ENCODE measurements at regions not wholly inside any gene's neighbourhood (a gene's known extent, or its start where the extent isn't known, plus 50 kb on each side); places are given as distances from the start of the nearest gene placed in this dataset.

DNA sequence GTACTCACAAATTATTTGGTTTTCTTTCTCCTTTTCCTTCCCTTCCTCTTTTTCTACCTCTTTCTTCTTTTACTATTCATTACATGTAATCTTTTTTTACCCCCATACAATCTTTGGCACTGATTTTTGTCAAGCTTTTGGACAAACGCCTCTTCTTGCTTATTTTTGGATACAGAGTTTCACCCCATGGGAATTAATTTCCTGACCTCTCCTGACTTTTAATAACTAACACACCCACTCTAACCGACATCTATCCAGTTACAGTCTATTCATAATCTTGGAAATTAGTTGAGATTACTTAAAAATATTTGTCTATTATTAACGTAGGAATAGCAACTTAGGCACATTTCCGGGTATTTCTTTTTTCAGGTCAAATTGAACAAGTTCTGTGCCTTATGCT lies 101.2 kb downstream of the HDGFL1 start:
- no peak for DNase-seq

DNA sequence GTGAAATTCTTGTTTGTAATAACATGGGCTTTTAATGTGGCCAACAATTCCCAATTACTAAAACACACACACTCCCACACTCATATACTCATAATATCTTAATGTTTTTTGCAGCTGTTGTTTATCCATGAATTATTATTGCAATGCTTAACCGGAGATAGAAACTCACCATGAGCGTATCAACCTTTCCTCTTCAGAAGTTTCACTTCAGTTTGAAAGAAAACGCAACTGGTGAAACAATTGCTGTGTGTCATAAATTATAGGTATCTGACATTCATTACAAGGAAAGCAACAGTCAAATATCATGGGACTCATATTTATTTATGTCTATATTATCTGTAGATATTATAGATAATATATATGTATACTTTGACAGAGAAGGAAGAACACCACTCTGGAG lies 104.1 kb downstream of the HDGFL1 start:
- DNase-seq = no peak

DNA sequence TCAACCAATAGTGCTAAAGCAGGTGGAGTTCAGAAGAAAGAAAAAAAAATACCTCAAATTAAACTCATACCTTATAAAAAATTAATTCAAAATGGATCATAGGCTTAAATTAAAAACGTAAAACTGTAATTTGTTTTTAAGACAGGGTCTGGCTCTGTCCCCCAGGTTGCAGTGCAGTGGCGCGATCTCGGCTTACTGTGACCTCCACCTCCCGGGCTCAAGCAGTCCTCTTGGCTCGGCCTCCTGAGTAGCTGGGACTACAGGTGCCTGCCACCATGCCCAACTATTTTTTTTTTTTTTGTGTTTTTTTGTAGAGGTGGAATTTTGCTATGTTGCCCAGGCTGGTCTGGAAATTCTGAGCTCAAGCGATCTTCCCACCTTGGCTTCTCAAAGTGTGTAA lies 111.6 kb downstream of the HDGFL1 start:
- no peak for DNase-seq

DNA sequence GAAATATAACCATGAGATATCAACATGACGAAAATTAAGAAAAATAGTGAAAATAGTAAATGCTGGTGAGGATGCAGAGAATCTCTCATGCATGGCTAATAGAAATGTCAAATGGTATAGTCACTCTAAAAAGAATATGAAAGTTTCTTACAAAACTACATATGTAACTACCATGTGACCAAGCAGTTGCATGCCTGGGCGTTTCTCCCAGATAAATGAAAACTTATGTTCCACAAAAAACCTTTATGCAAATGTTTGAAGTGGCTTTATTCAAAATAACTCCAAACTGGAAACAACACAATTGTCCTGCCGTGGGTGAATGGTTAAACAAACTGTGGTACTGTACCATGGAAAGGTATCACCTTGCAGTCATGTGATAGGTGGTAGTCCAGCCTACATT lies 112.4 kb downstream of the HDGFL1 start:
- no peak for DNase-seq

DNA sequence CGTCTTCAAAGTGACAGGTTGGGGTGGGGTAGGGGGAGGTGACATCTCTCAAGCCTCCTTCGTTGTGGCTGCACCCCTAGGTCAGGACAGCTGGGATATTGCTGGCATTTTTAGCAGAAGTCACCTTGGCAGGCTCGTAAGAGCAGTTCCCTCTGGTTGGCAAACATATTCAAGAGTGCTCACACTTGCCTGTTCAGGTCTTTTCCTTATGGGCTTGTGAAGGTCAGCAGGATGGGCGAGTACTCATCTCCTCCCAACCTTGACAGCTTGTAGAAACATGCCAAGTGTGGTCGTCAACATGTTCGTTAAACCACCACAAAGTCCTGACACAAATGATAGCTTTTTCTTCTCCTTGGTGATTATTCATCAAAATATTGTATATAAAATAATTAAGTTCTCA lies 113.6 kb downstream of the HDGFL1 start:
- DNase-seq = no peak

DNA sequence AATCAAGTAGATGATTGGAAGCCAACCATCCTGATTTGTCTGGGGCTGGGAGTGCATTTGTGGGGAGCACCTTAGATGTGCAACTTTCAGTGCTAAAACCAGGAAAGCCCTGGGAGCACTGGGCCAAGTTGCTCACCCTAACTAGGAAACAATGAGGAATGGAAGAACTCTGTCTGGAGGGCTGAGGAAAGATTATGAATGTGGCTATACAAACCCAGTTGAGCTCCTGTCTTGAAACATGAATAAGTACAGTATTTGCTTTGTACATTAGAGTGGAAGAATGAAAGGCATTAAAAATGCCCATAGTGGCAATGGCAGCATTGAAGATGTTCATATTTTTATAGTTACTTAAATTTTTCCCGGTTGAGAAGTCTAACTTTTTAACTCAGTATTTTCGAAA lies 121.1 kb downstream of the HDGFL1 start:
- DNase-seq = no peak

DNA sequence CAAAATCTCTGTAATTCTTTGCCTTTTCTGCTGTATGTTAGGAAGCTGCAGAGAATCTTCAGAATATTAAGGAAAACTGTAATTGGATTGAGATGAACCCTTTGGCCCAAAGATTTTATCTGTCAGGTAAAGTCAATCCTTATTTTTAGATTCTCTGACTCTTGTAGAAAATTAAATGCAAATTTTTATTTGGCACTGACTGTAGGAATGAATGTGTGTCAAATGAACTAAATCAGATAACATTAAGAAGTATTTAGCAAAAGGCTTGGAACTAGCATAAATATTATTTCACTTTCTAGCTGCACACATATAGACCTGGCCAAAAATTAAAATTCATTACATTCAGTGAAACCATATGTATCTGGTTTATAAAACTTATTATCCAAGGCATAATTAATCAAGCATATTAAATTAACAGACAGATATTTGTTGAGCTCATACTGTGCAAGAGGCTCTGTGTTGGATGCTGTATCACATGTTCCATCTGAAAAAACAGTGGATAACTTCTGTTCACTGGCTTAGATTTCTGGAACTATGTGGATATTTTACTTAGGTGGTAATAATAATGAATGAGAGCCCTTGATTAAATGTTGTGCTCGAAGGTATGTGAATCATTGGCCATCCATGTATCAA lies 124.8 kb downstream of the HDGFL1 start:
- DNase-seq = no peak

DNA sequence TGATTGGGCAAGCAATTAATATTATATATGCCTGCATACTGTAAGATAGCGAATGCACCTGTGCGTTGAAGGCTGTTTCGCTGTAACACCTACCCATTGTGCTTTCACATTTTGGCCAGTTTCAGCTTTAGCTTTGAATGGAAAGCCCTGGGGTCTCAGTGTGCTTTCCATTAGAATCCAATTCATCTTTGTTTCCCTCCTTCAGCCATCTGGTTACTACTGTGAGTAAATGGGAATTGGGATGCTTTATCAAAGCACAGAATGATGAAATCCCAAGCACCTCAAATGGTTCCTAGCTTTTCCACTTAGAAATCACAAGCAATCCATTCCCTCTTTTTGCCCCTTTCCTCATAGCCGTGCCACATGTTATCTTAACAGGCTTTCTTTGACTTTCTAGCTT lies 127.1 kb downstream of the HDGFL1 start:
- DNase-seq = no peak

DNA sequence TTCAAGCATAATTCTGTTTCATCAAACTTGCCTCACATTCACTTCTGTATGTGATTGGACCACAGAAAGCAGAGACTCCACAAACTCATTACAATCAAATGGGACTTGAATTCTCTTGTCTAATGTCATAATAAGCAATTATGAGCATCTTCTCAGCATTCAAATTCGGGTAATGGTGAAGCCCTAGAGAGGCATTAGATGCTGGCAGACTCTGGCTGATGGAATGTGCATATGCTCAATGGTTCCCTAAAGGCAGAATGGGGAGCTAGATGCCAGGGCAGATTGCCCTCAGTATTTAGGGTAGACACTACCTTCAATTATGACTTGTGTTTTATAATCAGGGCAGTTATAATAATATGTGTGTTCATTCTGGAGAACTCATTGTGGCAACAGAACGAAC lies 127.9 kb downstream of the HDGFL1 start:
- no peak for DNase-seq

DNA sequence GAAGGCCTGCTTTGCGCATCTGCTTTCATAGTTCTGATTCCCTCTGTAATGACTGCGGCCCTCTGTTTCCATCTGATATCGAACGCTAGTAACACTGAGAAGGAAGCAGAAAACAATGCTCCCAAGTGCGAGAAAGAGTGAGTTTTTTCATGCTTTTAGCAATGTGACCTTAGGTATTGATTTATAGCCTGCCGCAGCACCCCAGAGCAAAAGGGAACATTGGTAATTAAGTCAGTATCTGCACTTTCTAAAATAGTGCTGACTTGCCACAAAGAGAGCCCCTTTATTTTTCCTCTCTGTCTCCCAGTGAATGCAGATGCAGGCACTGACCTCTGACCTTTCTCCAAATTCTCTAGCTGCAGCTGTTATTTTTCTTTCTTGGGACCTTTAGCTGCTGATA lies 129.8 kb downstream of the HDGFL1 start:
- no peak for DNase-seq

DNA sequence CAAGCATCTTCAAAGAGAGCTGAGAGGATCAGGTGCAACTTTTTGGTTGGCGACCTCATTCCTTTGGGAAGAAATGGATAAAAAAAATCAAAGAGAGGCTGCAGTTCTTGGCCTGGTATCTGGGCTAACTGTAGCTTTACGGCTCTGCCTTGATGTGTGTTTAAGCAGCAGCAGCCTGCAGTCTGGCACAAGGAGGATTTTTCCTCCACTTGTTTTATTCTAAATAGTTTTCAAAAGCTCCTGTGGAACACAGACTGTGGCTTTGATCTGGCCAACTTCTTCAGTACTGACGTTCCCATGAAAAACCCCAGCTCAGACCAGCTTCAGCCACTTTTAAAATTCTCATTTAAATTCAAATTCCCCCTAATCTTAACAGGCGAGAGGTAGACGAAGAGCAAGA lies 137.3 kb downstream of the HDGFL1 start:
- DNase-seq = no peak

DNA sequence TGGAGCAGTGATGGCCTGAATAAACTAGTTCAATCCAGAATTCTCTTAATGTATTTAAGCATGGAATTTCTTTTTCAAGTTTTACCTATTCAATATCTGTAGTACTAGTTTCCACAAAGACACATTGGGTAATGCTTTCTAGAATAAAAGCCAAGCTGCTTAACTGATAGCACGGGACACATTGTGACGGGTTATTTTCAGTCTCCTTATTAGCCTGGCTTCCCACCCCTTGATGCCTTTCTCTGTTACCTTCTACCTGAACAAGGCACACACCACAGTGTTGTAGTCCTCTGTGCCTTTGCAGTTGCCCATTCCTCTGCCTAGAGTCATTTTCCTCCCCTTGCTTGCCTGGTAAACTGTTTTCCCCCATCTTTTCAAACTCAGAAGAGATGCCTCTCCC lies 139.1 kb downstream of the HDGFL1 start:
- DNase-seq = no peak

DNA sequence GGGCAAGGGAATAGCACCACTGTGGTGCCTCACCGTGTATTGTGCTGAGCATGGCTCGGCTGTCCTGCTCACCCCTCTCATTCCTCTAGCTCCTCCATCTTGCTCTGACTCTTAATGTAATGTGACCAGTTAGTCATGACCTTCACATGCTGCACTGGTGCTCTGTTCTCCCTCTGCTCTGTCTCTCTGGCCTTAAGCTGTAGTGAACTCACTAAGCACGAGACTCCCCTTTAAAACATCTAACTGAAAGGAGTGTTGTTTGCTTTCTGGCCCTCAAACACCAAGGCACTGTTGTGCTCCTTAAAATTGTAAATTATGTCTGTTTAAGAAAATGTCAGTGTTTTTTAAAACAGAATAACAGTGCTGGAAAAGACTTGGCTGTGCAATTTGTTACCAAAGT lies 140.4 kb downstream of the HDGFL1 start:
- no peak for DNase-seq

DNA sequence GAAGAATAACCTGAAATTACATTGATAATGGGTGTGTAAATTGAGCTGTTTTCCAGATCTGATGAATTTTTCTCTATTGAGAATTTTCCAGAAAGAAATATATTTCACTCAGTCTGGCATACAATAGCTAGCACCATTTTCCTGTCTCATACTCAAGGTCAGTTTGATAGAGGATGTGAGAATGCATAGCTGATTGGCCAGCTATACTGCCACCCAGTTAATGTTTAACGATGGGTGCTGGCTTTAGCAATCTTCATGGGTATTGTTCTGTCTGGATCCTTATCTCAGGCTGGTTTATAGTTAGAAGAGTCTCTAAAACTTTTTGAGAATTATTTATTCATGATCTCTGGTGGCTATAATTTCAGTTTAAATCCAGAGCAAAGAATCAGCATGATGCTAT lies 147.4 kb downstream of the HDGFL1 start:
- DNase-seq = no peak

DNA sequence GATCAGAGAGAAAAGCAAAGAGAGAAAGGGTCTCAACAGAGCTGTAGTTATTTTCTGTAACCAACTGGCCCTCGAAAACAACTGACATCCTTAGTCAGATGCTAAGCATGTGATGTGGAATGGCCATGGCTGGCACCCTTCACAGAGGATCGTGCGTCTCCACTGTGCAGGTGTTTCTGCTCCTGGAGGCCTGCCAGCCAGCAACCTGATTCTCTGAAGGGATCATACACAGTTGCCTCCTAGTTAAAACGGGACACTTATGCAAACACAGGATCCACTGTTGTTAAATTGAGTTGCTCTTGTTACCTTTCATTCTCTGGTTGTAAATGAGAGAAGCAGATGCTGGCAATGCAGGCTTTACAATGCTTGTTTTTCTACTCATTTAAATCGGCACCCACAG lies 148.5 kb downstream of the HDGFL1 start:
- DNase-seq = peak; percentile 98

DNA sequence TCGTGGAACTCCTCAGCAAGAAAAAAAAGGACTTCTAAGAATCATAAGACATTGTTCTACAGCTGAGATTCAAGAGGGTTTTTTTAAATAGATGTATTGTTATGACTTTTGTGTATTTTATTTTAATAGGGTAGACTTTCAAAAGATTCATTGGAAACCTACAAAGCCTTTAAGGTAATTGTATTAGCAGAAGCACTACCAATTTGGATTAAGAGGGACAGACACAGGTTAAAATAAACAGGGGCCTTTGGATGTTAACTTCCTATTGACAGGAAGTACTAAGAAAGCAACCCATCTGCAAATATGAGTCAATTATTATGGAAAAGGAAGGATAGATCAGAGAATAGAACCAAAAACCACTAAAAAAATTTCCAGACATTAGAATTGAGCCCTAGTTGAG lies 153.5 kb downstream of the HDGFL1 start:
- no peak for DNase-seq

DNA sequence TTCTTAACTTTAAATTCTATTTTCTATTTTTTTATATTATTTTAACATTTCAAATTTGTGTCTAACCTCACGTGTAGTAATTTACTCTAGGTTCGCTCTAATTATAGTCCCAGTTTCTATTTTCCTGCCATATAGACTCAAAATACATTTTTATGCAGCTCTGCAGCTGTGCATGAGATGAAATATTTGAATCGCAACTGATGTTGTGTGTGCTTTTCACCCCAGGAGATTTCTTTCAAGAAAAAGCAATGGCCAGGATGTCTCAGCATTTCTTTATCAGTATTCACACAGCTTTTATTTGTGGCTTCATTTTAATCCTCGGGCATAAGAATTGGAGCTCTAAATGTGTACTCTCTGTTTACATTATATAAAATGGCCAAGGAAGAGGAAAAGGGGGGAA lies 157.6 kb downstream of the HDGFL1 start:
- DNase-seq = no peak

DNA sequence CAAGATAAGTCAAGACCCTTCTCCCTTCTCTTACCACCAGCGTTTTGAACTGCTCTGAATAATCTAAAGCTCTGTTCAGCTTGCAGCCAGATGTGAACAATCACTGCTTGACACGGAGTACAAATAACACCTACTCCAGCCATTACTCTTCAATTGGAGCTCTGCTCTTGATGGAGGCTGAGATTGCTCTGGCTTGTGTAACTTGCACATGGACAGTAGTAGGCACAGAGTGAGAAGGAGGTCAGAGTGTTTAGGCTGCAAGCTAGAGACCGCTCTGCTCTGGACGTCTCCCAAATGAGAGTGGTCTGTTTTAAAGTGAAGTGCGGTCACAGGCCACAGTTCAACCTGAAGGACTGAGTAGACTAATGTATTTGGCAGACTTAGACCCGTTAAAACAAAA lies 158.3 kb downstream of the HDGFL1 start:
- no peak for DNase-seq

DNA sequence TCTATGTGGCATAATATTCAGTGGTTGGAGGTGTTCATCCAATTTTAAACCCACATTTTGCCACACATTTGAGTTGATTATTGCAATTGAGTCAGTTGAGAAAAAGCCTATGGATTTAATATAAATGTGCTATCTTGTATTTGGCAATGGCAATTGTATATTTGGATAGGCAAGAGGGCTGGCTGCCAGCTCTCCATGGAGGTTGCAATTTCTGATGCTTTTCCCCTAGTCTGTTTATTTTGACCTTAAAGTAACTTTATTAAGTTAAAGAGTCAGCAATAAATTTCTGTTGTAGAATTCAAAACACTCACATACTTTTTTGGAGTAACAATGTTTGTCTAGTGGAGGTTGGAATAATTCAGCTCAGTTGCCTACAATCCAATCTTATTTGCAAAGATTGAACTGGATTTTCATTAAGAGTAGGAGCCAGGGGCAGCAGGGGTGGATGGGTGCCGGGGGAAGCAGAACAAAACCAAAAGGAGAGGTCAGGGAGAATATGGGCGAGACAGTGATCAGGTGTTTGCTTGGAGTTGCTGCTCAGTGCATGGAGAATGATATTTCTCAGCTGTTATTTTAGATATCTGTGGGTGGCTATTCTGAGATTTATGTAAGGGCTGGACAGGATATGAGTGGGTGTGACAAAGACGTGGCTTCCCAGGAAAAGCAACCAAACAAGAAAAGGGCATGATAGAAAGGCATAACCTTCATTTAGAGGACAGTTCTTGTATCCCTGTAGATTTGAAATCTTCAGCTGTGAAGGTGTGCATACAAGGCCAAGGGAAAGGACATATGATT lies 163.0 kb downstream of the HDGFL1 start:
- DNase-seq = no peak

DNA sequence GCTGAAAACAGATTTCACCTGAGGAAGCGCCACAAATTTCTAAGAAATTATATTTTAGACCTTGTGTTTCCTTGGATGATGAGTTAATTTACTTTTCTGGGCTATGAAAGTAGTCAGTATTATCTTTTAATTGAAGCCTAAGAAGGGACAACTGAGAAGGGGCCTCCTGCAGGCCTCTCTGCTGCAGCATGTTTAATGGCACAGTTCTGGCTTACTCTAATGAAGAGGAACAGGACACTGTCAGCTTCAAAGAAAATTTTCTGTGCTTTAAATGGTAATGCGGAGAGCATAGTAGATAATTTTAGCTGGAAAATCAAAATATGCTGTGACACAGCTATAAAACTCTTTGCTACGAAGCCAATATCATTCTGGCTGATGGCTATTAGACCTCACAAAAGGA lies 167.4 kb downstream of the HDGFL1 start:
- DNase-seq = no peak

DNA sequence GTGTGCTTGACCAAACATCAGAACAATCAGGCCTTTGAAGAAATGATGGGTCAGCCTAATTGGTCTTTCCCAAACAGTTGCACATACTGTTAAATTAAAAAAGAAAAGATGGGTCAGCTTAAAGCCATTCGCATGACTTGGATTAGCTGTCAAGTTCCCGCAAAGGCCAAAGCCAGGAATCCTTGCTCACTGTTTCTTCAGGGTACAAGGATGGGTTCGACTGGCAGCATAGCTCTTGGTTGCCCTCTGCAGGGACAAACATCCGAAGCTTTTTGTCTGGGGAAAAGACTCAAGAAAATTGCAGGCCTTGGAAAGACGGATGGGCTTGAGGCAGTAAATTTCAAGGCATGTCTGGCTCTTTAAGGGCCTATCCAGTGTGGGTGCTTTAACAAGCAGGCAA lies 168.0 kb downstream of the HDGFL1 start:
- DNase-seq = no peak

DNA sequence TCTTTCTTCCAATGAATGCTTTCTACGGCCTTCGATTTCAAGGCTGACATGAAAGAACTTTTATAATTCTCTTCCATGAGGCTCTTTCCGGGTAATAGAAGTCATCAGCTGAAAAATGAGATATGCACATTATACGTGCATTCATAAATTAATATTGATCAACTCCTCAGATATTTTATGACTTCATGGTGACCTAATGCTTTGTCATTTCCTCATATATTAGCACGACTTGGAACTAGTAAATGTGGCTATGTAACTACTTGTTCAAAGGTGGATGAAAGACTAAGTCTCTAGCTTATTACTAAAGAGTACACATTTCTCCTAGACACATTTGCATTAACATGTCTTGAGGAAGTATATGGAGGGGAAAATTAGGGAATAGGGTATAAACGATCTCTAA lies 168.8 kb downstream of the HDGFL1 start:
- DNase-seq = no peak

DNA sequence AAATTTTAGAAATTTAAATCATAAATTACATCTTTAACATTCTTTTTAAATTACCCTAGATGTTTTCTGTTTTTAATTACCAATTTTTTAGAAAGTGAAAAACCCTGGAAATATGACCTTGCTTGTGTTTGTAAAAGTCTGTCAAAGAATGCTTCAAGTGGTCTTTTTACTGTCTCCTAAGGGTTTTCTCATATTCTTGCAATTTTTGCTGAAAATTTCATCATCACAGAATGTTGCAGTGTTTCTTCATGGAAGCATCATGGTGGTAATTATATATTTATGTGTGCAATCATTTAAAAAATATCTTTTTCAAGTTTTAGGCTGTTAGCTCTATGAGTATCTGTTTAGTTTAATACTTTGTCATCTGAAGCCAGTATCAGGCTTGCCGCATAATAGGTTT lies 178.2 kb downstream of the HDGFL1 start:
- no peak for DNase-seq

DNA sequence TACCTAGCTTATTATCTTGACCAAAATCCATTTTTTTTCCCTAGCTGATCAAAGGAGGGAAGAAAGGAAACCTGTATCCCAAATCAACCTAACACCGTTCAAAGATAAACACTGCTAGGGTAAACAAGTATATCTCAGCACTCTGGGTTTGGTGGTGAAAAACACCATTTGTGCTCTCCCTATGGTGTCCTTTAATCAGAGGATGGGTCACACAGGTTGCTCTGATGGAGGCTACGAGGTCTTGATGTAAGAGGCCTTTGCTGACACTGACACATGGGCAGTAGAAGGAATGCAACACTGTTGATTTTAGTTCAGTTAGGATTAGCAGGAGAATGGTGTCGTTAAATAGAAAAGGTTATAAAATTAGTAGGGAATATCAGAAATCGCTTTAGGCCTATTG lies 179.3 kb downstream of the HDGFL1 start:
- no peak for DNase-seq

DNA sequence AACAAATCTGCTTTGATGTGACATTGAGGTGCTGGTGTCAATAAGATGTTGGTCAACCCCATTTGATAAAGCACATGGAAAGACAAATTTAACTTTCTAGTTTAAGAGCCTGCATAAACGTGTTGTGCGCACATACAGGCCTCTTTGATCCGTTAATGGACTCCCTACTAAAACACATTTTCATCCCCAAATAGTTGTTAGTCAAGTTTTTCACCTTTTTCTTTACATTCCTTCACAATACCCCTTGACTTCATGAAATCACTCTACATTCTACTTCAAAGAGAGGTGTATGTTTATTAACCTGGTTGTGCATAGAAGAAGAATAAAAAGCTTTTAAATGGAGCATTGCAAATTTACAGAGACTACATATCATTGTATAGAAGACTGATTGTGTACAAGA lies 180.3 kb downstream of the HDGFL1 start:
- DNase-seq = no peak

All from DMS153 (cell line).